MG63 (cell line): ENCODE measurements at regions not wholly inside any gene's neighbourhood (a gene's known extent, or its start where the extent isn't known, plus 50 kb on each side); places are given as distances from the start of the nearest gene placed in this dataset.

ENCODE experiments used
- DNase-seq: peaks from one replicate; pipeline ENCODE4 v3.0.0-alpha.2; 2020
- H3K27me3 ChIP-seq: fragments of 250-450 bp; sonication (Bioruptor Pico); 2 replicates; pipeline ENCODE4 v1.5.1; 2020; ENCODE audit warnings: mild to moderate bottlenecking, moderate library complexity
- H3K36me3 ChIP-seq: fragments of 250-450 bp; sonication (Bioruptor Pico); 2 replicates; pipeline ENCODE4 v1.5.1; 2020; ENCODE audit warnings: mild to moderate bottlenecking, moderate library complexity
- H3K4me3 ChIP-seq: fragments of 250-450 bp; sonication (Bioruptor Pico); 2 replicates; pipeline ENCODE4 v1.5.1; 2020; ENCODE audit warnings: mild to moderate bottlenecking, moderate library complexity
- H3K9me3 ChIP-seq: fragments of 250-450 bp; sonication (Bioruptor Pico); 2 replicates; pipeline ENCODE4 v1.5.1; 2020; ENCODE audit warnings: mild to moderate bottlenecking, moderate library complexity

DNA sequence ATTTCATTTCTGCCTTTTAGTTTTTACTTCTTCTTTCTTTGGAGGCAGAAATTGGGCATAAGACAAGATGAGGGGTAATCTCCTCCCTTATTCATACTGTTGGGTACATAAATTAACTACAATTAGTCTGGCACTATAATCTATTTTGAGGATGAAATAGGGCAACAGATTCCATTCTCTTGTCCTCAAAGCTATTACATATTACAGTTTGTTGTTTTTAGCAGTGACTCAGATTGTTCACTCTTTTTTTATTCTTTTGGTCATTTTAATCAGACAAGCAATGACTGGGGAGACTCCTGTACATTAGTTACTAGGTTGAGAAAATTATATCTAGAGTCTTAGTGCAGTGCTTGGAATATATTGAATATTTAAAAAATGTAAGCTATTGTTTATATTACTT, 556.0 kb downstream of the OTOL1 start:
- Histone ChIP-seq H3K4me3 (no peak overlapping the region), H3K9me3 (no peaks in the 10 kb centered on the region), H3K36me3 (no peaks in the 10 kb centered on the region), H3K27me3 (no peaks in the 10 kb centered on the region)
- DNase-seq, result no peak

DNA sequence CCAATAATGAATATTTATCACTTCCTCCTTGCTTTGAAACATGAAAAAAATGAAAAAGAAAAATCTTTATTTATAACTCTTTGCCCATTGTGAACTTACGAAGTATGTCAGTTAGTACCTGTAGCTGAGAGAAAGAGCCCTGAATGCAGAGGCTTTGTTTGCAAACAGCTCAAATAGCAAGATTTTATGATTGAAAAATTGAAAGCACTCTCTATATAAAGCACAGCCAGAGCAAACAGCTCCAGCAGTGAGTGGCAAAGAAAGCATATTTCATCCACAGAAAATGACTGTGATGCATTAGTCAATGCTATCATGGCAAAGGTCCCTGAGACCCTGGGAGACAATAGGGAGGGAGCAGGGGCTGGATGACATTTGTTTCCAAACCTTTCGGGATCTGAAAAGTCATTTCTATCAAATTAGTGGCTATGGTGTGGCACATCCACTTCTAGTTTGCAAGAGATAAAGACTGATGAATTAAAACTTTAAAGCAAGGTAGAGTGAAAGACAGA, 576.1 kb downstream of the OTOL1 start:
- H3K36me3 ChIP-seq, result no peaks in the 10 kb centered on the region
- no peak overlapping the region for H3K4me3 ChIP-seq
- H3K27me3 ChIP-seq, result no peaks in the 10 kb centered on the region
- DNase-seq, result no peak
- H3K9me3 ChIP-seq, result no peaks in the 10 kb centered on the region

DNA sequence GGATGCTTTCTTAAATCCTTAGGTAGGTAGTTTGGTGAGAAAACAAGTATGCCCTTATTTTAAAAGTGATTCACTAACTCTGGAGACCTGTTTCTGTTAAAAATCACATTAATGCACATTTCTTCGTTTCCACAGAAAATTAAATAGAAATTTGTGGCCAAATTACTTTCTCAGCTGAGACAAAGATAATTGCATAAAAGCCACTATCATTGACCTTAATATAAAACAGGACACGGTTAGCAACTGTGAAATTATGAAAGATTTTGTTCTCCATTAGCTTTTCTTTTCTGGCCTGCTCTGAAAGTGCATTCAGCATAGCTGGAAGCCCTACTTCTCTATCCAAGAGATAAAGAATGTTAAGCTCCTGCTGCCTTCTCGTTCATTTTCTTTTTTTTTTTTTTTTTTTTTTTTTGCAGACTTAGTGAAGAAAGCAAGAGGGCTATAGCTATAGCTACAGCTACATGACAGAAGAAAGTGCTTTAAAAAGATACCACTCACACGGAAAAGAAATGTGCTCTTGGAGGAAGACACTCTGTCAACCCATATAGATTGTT, 576.9 kb downstream of the OTOL1 start:
- DNase-seq, result no peak
- no peak overlapping the region for H3K4me3 ChIP-seq
- H3K27me3 ChIP-seq, result no peaks in the 10 kb centered on the region
- H3K36me3 ChIP-seq, result no peaks in the 10 kb centered on the region
- H3K9me3 ChIP-seq, result no peaks in the 10 kb centered on the region

DNA sequence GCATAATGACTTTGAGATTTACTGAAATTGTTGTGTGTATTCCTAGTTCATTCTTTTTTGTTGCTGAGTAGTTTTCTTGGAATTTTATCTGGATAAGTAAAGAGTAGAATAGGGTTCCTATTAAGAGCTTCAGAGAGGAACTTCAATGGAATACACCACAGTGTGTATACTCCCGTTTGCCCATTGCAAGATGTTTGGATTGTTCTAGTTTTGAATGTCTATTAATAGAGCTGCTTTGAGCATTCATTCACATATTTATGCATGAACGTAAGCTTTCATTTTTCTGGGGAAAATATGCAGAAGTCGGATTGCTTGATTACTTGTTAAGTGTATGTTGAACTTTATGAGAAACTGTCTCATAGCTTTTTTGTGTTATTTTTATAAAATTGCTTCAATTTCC, 580.5 kb downstream of the OTOL1 start:
- DNase-seq, result no peak
- Histone ChIP-seq H3K4me3 (no peak overlapping the region), H3K27me3 (peaks cover 6% of the 10 kb centered on the region; the same call in 1 of the 2 replicates), H3K36me3 (no peaks in the 10 kb centered on the region), H3K9me3 (no peaks in the 10 kb centered on the region)

DNA sequence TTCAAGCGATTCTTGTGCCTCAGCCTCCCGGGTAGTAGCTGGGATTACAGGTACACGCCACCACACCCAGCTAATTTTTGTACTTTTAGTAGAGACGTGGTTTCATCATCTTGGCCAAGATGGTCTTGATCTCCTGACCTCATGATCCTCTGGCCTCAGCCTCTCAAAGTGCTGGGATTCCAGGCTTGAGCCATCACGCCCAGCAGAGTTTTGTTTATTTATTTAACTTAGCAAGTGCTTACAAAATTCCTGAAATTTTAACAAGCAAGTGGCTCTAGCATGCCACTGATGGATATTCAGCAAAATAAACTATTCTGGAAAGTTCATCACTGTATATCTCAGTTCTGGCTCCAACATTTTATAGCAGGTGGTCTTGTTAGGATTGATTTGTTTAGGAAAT, 585.9 kb downstream of the OTOL1 start:
- H3K36me3 ChIP-seq, result no peaks in the 10 kb centered on the region
- DNase-seq, result peak; percentile 14
- no peaks in the 10 kb centered on the region for H3K9me3 ChIP-seq
- H3K27me3 ChIP-seq, result peaks cover 6% of the 10 kb centered on the region; the same call in 1 of the 2 replicates
- H3K4me3 ChIP-seq, result no peak overlapping the region

DNA sequence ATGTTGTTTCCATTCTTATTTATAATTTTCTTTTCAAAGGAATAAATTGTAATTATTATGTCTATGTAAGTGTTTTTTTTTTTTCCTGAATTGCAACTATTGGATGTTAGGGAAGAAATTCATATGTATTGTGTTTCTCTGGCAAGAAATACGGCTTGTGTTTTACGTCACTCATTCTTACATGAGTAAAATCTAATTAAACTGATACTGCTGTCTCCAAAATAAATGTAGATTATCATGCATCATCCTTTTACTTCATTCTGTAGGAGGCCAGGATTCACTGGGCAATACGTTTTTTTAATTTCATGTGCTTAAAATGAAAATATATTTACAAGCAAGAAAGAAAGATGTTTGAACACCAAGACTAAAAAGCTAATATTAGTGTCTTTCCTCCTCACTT, 590.8 kb downstream of the OTOL1 start:
- H3K27me3 ChIP-seq, result no peaks in the 10 kb centered on the region
- no peaks in the 10 kb centered on the region for H3K9me3 ChIP-seq
- H3K36me3 ChIP-seq, result no peaks in the 10 kb centered on the region
- no peak for DNase-seq
- H3K4me3 ChIP-seq, result no peak overlapping the region

DNA sequence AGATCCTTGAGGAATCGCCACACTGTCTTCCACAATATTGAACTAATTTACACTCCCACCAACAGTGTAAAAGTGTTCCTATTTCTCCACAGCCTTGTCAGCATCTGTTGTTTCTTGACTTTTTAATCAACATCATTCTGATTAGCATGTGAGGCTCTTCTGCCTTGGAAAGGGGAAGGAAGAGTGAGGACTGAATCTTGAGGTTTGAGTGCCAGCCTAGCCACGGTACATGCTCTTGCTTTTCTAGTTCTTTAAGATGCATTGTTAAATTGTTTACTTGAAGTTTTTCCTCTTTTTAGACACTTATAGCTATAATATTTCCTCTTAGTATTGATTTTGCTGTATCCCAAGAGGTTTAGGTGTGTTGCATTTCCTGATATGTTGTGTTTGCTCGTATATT, 596.1 kb downstream of the OTOL1 start:
- Histone ChIP-seq H3K36me3 (no peaks in the 10 kb centered on the region), H3K27me3 (no peaks in the 10 kb centered on the region), H3K9me3 (no peaks in the 10 kb centered on the region), H3K4me3 (no peak overlapping the region)
- no peak for DNase-seq

DNA sequence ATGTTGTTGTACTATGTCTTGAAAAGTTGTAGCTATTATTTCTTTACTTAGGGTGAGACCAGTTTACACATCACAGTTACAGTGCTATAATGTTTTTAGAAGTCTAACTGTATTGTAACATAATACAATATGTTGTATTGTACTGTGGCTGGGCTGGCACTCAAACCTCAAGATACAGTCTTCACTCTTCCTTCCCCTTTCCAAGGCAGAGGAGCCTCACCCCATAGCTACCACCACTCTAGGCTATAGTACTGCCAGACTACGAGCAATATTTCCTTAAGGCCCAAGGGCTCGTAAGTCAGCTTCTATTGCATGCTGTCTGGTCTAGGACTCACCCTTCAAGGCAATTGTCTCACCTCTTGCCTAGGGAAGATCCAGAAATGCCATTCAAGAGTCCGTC, 597.7 kb downstream of the OTOL1 start:
- Histone ChIP-seq H3K36me3 (no peaks in the 10 kb centered on the region), H3K9me3 (no peaks in the 10 kb centered on the region), H3K4me3 (no peak overlapping the region), H3K27me3 (no peaks in the 10 kb centered on the region)
- no peak for DNase-seq

DNA sequence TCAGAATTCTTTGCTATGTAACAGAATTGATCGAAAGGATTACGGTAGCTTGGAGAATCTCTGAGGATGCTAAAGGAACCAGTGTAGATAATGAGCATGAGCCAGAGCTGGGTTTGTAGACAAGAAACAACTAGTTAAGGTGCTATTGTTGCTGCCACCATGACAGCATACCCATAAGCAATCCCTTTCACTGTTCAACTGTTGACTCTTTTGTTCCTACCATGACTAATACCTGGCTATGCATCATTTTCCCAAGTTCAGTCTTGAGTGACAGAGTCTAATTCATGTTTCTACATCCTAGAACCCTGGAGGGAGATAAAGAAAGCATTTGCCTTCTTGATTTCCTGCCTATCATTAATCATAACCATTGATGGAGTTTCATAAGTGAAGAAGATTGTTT, 600.3 kb downstream of the OTOL1 start:
- Histone ChIP-seq H3K9me3 (no peaks in the 10 kb centered on the region), H3K36me3 (no peaks in the 10 kb centered on the region), H3K4me3 (no peak overlapping the region), H3K27me3 (no peaks in the 10 kb centered on the region)
- no peak for DNase-seq

DNA sequence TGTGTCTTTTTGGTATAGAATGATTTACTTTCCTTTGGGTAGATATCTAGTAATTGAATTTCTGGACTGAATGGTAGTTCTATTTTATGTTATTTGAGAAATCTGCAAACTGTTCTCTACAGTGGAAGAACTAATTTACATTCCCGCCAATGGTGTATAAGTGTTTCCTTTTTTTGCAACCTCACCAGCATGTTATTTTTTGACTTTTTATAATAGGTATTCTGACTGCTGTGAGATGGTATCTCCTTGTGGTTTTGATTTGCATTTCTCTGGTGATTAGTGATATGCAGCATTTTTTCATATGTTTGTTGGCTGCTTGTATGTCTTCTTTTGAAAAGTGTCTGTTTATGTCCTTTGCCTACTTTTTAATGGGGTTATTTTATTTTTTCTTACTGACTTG, 607.2 kb downstream of the OTOL1 start:
- DNase-seq, result no peak
- H3K4me3 ChIP-seq, result no peak overlapping the region
- no peaks in the 10 kb centered on the region for H3K36me3 ChIP-seq
- H3K9me3 ChIP-seq, result no peaks in the 10 kb centered on the region
- no peaks in the 10 kb centered on the region for H3K27me3 ChIP-seq

DNA sequence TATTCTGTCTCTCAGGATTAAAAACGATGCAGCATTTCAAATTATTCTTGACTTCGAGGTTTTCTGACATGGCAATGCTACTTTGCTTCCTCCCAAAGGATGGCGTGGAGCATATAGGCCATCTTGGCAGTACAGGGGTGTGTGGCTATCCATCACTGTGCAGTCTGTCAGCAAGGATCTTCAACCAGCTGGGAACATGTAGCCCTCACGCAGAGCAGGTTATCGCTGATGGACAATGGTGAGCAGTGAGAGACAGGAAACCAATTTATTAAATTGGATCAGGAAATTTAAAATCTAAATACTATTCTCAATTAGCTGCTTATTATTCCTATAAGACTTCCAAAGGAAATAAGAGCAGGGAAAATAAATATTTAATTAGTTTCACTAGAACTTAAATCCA, 615.3 kb downstream of the OTOL1 start:
- Histone ChIP-seq H3K9me3 (no peaks in the 10 kb centered on the region), H3K4me3 (no peak overlapping the region), H3K27me3 (no peaks in the 10 kb centered on the region), H3K36me3 (no peaks in the 10 kb centered on the region)
- DNase-seq, result no peak

DNA sequence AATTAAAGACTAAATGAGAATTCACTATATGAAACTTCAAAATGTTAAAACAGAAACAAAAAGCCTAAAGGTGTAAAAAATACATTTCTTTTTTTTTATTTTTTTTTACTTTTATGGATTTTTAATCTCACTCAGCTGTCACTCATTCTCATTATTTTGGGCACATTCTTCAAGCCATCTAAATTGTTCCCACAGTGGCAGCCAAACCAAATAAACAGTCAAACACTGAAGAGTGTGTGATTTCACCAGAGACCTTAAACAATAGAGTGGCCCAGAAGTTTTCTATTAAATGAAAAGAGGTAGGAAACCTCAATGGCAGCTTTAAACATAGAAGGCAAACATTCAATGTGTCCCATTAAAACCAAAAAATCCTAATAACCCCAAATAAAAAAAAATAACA, 616.1 kb downstream of the OTOL1 start:
- no peak for DNase-seq
- Histone ChIP-seq H3K4me3 (no peak overlapping the region), H3K9me3 (no peaks in the 10 kb centered on the region), H3K27me3 (no peaks in the 10 kb centered on the region; the same call in 1 of the 2 replicates), H3K36me3 (no peaks in the 10 kb centered on the region)

DNA sequence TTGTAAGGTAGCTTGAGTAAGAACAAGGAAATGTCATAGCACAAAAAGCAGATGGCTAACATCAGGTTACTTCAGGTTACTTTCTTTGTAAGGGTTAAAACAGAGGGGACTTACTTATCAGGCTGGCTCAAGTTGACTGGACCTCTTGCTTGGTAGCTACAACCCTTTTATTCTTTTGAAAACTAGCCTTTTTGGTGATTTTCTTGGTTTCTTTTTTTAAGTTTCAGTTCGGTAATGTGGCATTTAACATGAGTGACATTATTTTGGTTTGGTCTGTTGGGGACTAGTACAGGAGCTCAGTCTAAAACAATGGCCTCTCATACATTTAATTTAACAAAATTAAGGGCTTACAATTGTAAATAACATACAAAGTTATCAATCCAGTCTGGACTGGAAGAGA, 621.4 kb downstream of the OTOL1 start:
- no peaks in the 10 kb centered on the region; the same call in 1 of the 2 replicates for H3K27me3 ChIP-seq
- no peaks in the 10 kb centered on the region for H3K9me3 ChIP-seq
- no peaks in the 10 kb centered on the region for H3K36me3 ChIP-seq
- no peak overlapping the region for H3K4me3 ChIP-seq
- DNase-seq, result no peak

DNA sequence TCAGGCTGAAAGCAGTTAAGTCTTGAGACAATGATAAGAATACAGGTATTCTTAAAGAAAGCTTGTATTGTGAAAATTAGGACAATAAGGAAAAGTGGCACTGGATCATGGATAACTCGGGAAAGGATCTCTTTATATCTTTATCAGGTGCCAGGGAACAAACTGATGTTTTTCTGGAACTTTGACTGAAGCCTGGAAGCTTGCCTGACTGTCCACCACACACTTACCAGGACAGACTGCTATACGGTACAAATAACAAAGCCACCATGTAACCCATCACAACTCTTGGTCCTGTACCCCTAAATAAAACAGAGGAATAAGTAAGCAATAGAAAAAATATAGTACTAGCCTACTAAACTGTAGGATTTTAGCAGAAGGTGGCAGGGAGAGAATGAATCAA, 623.0 kb downstream of the OTOL1 start:
- Histone ChIP-seq H3K27me3 (no peaks in the 10 kb centered on the region; the same call in 1 of the 2 replicates), H3K36me3 (no peaks in the 10 kb centered on the region), H3K4me3 (no peak overlapping the region), H3K9me3 (no peaks in the 10 kb centered on the region)
- DNase-seq, result no peak

DNA sequence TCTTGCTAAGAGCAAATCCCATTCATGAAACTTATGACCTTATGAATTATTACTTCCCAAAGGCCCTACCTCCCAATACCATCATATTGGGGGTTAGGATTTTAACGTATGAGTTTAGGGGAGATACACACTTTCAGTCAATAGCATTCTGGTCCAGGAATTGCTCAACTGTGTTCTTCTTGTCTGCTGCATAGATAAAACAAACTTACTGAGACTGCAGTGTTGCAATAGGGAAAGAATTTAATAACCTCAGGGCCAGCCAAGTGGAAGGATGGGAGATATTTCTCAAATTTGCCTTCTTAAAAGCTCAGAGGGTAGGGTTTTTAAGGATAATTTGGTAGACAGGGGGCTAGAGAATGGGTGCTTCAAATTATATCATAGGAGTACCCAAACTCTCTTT, 625.8 kb downstream of the OTOL1 start:
- Histone ChIP-seq H3K27me3 (no peaks in the 10 kb centered on the region; the same call in 1 of the 2 replicates), H3K36me3 (no peaks in the 10 kb centered on the region), H3K9me3 (no peaks in the 10 kb centered on the region), H3K4me3 (no peak overlapping the region)
- DNase-seq, result no peak

DNA sequence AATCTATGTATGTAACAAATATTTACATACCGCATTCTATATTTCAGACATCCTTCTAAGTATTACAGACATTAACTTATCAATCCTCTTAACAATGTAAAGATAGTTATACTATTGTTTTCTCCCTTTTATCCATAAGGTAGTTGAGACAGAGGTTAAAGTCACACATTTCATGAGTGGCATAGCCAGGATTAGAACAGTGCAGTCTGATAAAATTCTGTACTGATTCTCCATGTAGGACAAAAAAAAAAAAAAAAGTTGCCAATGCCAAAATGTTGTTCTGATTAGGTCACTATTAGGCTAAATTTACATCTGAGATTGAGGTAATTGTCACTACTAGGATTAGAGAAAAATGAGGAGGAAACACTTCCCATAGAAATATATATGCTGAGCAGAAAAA, 629.2 kb downstream of the OTOL1 start:
- H3K4me3 ChIP-seq, result no peak overlapping the region
- H3K9me3 ChIP-seq, result no peaks in the 10 kb centered on the region
- DNase-seq, result no peak
- H3K36me3 ChIP-seq, result no peaks in the 10 kb centered on the region
- H3K27me3 ChIP-seq, result no peaks in the 10 kb centered on the region

DNA sequence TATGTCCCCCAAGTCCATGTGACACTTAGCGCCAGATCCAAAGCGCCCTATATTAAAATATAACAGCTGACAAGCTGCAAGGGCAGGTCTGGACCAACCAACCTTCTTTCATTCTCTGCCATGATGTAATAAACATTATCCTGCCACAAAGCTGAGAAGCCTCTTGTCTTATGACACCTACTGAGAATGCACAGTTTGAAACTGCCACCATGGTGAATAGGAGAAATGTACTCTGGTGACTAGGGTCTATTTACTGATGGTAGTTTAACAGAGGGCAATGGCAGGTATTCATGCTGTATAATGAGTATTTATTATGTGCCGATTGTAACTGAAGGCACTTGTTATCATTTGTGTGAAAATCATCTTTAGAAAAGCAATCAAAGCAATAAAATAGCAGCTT, 634.0 kb downstream of the OTOL1 start:
- H3K4me3 ChIP-seq, result no peak overlapping the region
- no peaks in the 10 kb centered on the region for H3K9me3 ChIP-seq
- H3K36me3 ChIP-seq, result no peaks in the 10 kb centered on the region
- DNase-seq, result no peak
- H3K27me3 ChIP-seq, result peaks cover 10% of the 10 kb centered on the region; the same call in 1 of the 2 replicates

DNA sequence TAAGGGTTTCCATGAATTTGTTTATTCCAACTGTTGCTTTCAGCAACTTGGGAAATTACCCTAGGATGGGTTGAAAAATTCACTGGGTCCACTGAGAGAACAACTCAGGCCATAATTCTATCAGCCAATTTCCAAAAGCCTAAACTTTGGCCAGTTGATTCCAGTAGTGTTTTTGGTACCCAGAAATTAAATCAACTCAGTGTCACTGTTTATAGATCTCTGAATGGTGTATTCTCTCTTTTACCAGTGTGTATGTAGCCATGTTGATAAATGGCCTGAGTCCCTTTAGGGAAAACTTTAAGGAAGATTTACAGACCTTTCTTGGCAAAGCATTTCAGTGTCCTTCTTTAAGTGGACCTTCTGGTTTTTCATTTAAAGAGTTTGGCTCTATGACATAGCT, 636.4 kb downstream of the OTOL1 start:
- Histone ChIP-seq H3K4me3 (no peak overlapping the region), H3K27me3 (peaks cover 10% of the 10 kb centered on the region; the same call in 1 of the 2 replicates), H3K36me3 (no peaks in the 10 kb centered on the region), H3K9me3 (no peaks in the 10 kb centered on the region)
- DNase-seq, result no peak

DNA sequence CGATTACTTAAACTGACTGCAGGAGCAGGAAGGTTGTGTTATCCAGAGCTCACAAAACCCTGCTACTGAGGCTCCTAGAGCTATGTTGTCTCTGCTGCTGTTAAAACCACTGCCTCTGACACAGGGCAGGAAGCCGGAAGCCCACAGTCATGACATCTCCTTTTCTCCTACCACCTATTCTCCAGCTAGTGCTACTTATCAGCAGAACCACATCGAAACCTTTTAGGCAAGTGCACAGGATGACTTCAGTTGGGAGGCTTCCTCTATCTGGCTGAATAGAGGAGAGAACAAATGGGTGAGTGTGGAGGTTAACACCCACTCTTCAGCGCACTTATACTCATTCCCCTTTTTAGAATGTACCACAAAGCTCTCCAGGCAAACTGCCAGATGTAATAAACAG, 638.0 kb downstream of the OTOL1 start:
- no peak for DNase-seq
- H3K36me3 ChIP-seq, result no peaks in the 10 kb centered on the region
- peaks cover 10% of the 10 kb centered on the region; the same call in 1 of the 2 replicates for H3K27me3 ChIP-seq
- H3K4me3 ChIP-seq, result no peak overlapping the region
- no peaks in the 10 kb centered on the region for H3K9me3 ChIP-seq
